H1 (cell line): ENCODE measurements at regions not wholly inside any gene's neighbourhood (a gene's known extent, or its start where the extent isn't known, plus 50 kb on each side); places are given as distances from the start of the nearest gene placed in this dataset.

Source experiments
- CTCF ChIA-PET: fragments of 300-600 bp; sonication (Branson Sonifier 250); formaldehyde crosslinking; loops from one replicate; lab custom pipeline; 2021; ENCODE audit not compliant: partially characterized antibody; lab: Charles Lee
- POLR2A ChIA-PET: fragments of 300-600 bp; sonication (Branson Sonifier 250); formaldehyde crosslinking; loops from one replicate; lab custom pipeline; 2021; ENCODE audit warnings: inconsistent platforms; ENCODE audit not compliant: partially characterized antibody; lab: Charles Lee
- DNase-seq, 2 experiments: peaks; one replicate each; pipeline versions ENCODE4 v3.0.0 to v3.0.0-alpha.2; 2010 to 2022; ENCODE audit warnings: low spot score in 2 of 2, low read depth in 1 of 2, mixed read lengths in 1 of 2
- FAIRE-seq: peaks from 2 replicates; lab custom pipeline; 2011; peaks lifted over from hg19 to GRCh38; lab: Jason Lieb, UNC
- H2AFZ ChIP-seq: 2 replicates; pipeline ENCODE4 v1.8.1; 2012; ENCODE audit warnings: low read length, inconsistent platforms
- H2AK5ac ChIP-seq: 2 replicates; pipeline ENCODE4 v1.6.1; 2013; ENCODE audit warnings: low read depth, low read length
- H2BK120ac ChIP-seq: replicated peaks from 2 replicates; pipeline ENCODE3; 2013; ENCODE audit warnings: low read depth, low read length, inconsistent platforms
- H2BK12ac ChIP-seq: 2 replicates; pipeline ENCODE4 v1.6.1; 2013; ENCODE audit warnings: low read depth, low read length
- H2BK15ac ChIP-seq: 2 replicates; pipeline ENCODE4 v1.6.1; 2013; ENCODE audit warnings: low read length
- H2BK20ac ChIP-seq: 2 replicates; pipeline ENCODE4 v1.6.1; 2013; ENCODE audit warnings: low read length
- H2BK5ac ChIP-seq: 2 replicates; pipeline ENCODE4 v1.6.1; 2013; ENCODE audit warnings: low read depth, low read length
- H3K14ac ChIP-seq: 2 replicates; pipeline ENCODE4 v1.6.1; 2013; ENCODE audit warnings: inconsistent platforms; ENCODE audit not compliant: insufficient read length
- H3K18ac ChIP-seq: 2 replicates; pipeline ENCODE4 v1.6.1; 2013; ENCODE audit warnings: low read length; ENCODE audit errors: extremely low read depth
- H3K23ac ChIP-seq: 2 replicates; pipeline ENCODE4 v1.6.1; 2013; ENCODE audit warnings: inconsistent platforms; ENCODE audit not compliant: insufficient read length
- H3K23me2 ChIP-seq: 2 replicates; pipeline ENCODE4 v1.6.1; 2013; ENCODE audit warnings: low read depth, low read length
- H3K27ac ChIP-seq: 2 replicates; pipeline ENCODE4 v1.6.1; 2011; ENCODE audit warnings: low read depth, low read length, inconsistent platforms
- H3K27me3 ChIP-seq, 4 experiments: replicated peaks in 1 of 4; 1 replicate in 1 of 4; 2 replicates in 3 of 4; pipeline versions ENCODE4 v1.6.1 to v1.8.1; 2011 to 2013; ENCODE audit warnings: low read length in 3 of 4, mild to moderate bottlenecking in 3 of 4, inconsistent platforms in 2 of 4, mixed read lengths in 2 of 4, moderate library complexity in 1 of 4; ENCODE audit not compliant: control insufficient read depth in 3 of 4, insufficient read depth in 3 of 4; ENCODE audit errors: extremely low read depth in 1 of 4
- H3K36me3 ChIP-seq, 4 experiments: 2 replicates each; pipeline versions ENCODE4 v1.6.1 to v1.8.1; 2011 to 2013; ENCODE audit warnings: mild to moderate bottlenecking in 4 of 4, low read length in 3 of 4, moderate library complexity in 2 of 4, control low read depth in 1 of 4, inconsistent platforms in 1 of 4; ENCODE audit not compliant: insufficient read depth in 4 of 4, control insufficient read depth in 2 of 4
- H3K4ac ChIP-seq: replicated peaks from 2 replicates; pipeline ENCODE3; 2013; ENCODE audit warnings: low read length, low read depth, mixed read lengths, inconsistent platforms; ENCODE audit not compliant: insufficient read length
- H3K4me1 ChIP-seq, 4 experiments: replicated peaks in 1 of 4; 1 replicate in 1 of 4; 2 replicates in 3 of 4; pipeline versions ENCODE4 v1.6.1 to v1.8.1; 2011 to 2013; ENCODE audit warnings: low read length in 3 of 4, inconsistent platforms in 2 of 4, mixed read lengths in 1 of 4; ENCODE audit not compliant: insufficient read depth in 4 of 4, control insufficient read depth in 3 of 4
- H3K4me2 ChIP-seq, 2 experiments: 2 replicates each; pipeline versions ENCODE4 v1.6.1 to v1.8.1; 2011 to 2013; ENCODE audit warnings: low read depth in 2 of 2, low read length in 2 of 2, control low read depth in 1 of 2, inconsistent platforms in 1 of 2, mild to moderate bottlenecking in 1 of 2; ENCODE audit not compliant: insufficient read depth in 1 of 2
- H3K4me3 ChIP-seq, 4 experiments: fragments of 200-600, 300-600 bp in 1 of 4; sonication (generic), shearing (Covaris generic), sonication (Bioruptor Twin) in 1 of 4; 2 replicates each; pipeline versions ENCODE4 v1.5.1 to v1.8.1; 2011 to 2016; ENCODE audit warnings: low read length in 4 of 4, low read depth in 3 of 4, control low read depth in 2 of 4, inconsistent platforms in 2 of 4, mild to moderate bottlenecking in 2 of 4, mixed read lengths in 1 of 4, moderate library complexity in 1 of 4; ENCODE audit not compliant: insufficient read depth in 2 of 4; ENCODE audit errors: extremely low read depth in 1 of 4
- H3K56ac ChIP-seq: replicated peaks from 2 replicates; pipeline ENCODE3; 2013; ENCODE audit warnings: low read depth, mild to moderate bottlenecking, mixed read lengths, low read length, inconsistent platforms; ENCODE audit not compliant: insufficient read length
- H3K79me1 ChIP-seq: 2 replicates; pipeline ENCODE4 v1.6.1; 2013; ENCODE audit warnings: low read depth, low read length, control low read depth
- H3K79me2 ChIP-seq, 2 experiments: 2 replicates each; pipeline versions ENCODE4 v1.6.1 to v1.8.1; 2012 to 2013; ENCODE audit warnings: low read length in 2 of 2, mild to moderate bottlenecking in 2 of 2, inconsistent platforms in 1 of 2; ENCODE audit not compliant: insufficient read depth in 2 of 2, control insufficient read depth in 1 of 2
- H3K9ac ChIP-seq, 4 experiments: replicated peaks in 1 of 4; 1 replicate in 1 of 4; 2 replicates in 3 of 4; pipeline versions ENCODE4 v1.6.1 to v1.8.1; 2011 to 2013; ENCODE audit warnings: low read depth in 3 of 4, low read length in 3 of 4, control low read depth in 2 of 4, mild to moderate bottlenecking in 2 of 4, moderate library complexity in 2 of 4, inconsistent platforms in 1 of 4; ENCODE audit errors: extremely low read depth in 1 of 4
- H3K9me3 ChIP-seq, 2 experiments: 2 replicates each; pipeline versions ENCODE4 v1.6.1 to v1.8.1; 2012 to 2013; ENCODE audit warnings: mild to moderate bottlenecking in 2 of 2, moderate library complexity in 2 of 2, control low read depth in 1 of 2, inconsistent platforms in 1 of 2, low read depth in 1 of 2, low read length in 1 of 2, mixed read lengths in 1 of 2; ENCODE audit not compliant: insufficient read depth in 2 of 2
- H4K20me1 ChIP-seq, 2 experiments: replicated peaks in 1 of 2; 2 replicates each; pipeline versions ENCODE3 to v1.8.1; 2011 to 2013; ENCODE audit warnings: inconsistent platforms in 2 of 2, low read length in 2 of 2, mild to moderate bottlenecking in 1 of 2; ENCODE audit not compliant: insufficient read depth in 2 of 2, control insufficient read depth in 1 of 2
- H4K5ac ChIP-seq: 2 replicates; pipeline ENCODE4 v1.6.1; 2013; ENCODE audit warnings: low read length, low read depth, mixed read lengths, inconsistent platforms; ENCODE audit not compliant: insufficient read length
- H4K8ac ChIP-seq: 2 replicates; pipeline ENCODE4 v1.8.0; 2013; ENCODE audit warnings: mild to moderate bottlenecking, moderate library complexity, low read length, inconsistent platforms; ENCODE audit not compliant: insufficient read depth; ENCODE audit errors: extremely low read depth
- H4K91ac ChIP-seq: replicated peaks from 2 replicates; pipeline ENCODE3; 2013; ENCODE audit warnings: low read length, mixed read lengths, inconsistent platforms; ENCODE audit not compliant: insufficient read length
- ATF2 ChIP-seq: IDR thresholded peaks from 2 replicates; pipeline ENCODE4 v1.6.1; 2012; ENCODE audit warnings: low read length, inconsistent platforms
- BCL11A ChIP-seq, 2 experiments: IDR thresholded peaks; one replicate each; pipeline ENCODE4 v1.6.1; 2011; ENCODE audit warnings: low read depth in 2 of 2, low read length in 2 of 2, mild to moderate bottlenecking in 2 of 2
- CHD1 ChIP-seq: IDR thresholded peaks from 2 replicates; pipeline ENCODE4 v1.6.1; 2012; ENCODE audit warnings: low read depth, low read length, improper control_type of control experiment
- FOSL1 ChIP-seq: IDR thresholded peaks from 2 replicates; pipeline ENCODE4 v1.6.1; 2011; ENCODE audit warnings: mild to moderate bottlenecking, low read depth, low read length, moderate library complexity; ENCODE audit not compliant: insufficient read depth
- GTF2F1 ChIP-seq: IDR thresholded peaks from 2 replicates; pipeline ENCODE4 v1.6.1; 2012; ENCODE audit warnings: low read depth, low read length, improper control_type of control experiment, borderline replicate concordance
- KDM5A ChIP-seq: fragments of 200-600 bp; IDR thresholded peaks from 2 replicates; pipeline ENCODE4 v1.7.1; 2012; ENCODE audit warnings: mild to moderate bottlenecking, low read length, inconsistent platforms, mixed read lengths
- MAX ChIP-seq: IDR thresholded peaks from 2 replicates; pipeline ENCODE4 v1.6.1; 2012; ENCODE audit warnings: inconsistent platforms
- POLR2AphosphoS5 ChIP-seq: IDR thresholded peaks from 2 replicates; pipeline ENCODE4 v1.6.1; 2011; ENCODE audit warnings: low read depth, low read length
- RBBP5 ChIP-seq: IDR thresholded peaks from 2 replicates; pipeline ENCODE4 v1.7.1; 2012; ENCODE audit warnings: low read depth, mild to moderate bottlenecking, inconsistent platforms, low read length, moderate library complexity, borderline replicate concordance
- SIN3A ChIP-seq, 2 experiments: IDR thresholded peaks in 1 of 2; conservative IDR thresholded peaks in 1 of 2; 2 replicates each; pipeline ENCODE4 v1.6.1; 2011 to 2012; ENCODE audit warnings: low read length in 2 of 2, improper control_type of control experiment in 1 of 2, low read depth in 1 of 2, mild to moderate bottlenecking in 1 of 2
- TAF1 ChIP-seq: IDR thresholded peaks from 2 replicates; pipeline ENCODE4 v1.6.1; 2011; ENCODE audit warnings: mild to moderate bottlenecking, low read depth, low read length
- TCF12 ChIP-seq: IDR thresholded peaks from 2 replicates; pipeline ENCODE4 v1.6.1; 2011; ENCODE audit warnings: low read depth, mild to moderate bottlenecking, low read length
- TEAD4 ChIP-seq: IDR thresholded peaks from 2 replicates; pipeline ENCODE4 v1.6.1; 2012; ENCODE audit warnings: low read depth, low read length, inconsistent platforms, mixed read lengths
- WGBS, 2 experiments: shearing (Covaris generic) in 1 of 2; methylation state at CpG; one replicate each; pipeline versions ENCODE4 v1.1.6 to v1.1.7; 2013 to 2015; ENCODE audit warnings: low lambda C conversion rate in 2 of 2, mixed read lengths in 2 of 2, inconsistent platforms in 1 of 2, low coverage in 1 of 2, missing lambda C conversion rate in 1 of 2; ENCODE audit not compliant: insufficient replicate concordance in 2 of 2, insufficient coverage in 1 of 2, insufficient read length in 1 of 2; ENCODE audit errors: extremely low coverage in 1 of 2, missing lambda C conversion rate in 1 of 2; 5-methylcytosine and 5-hydroxymethylcytosine counted together

- Histone ChIP-seq H3K79me2 (no peaks in the 10 kb centered on the region), H3K56ac (no peak overlapping the region), H4K91ac (no peak overlapping the region), H2BK5ac (no peak overlapping the region), H3K4me3 (no peak overlapping the region), H3K14ac (no peak overlapping the region), H2BK12ac (no peak overlapping the region), H2AFZ (no peak overlapping the region), H3K79me1 (no peaks in the 10 kb centered on the region), H3K4me1 (no peaks in the 10 kb centered on the region), H3K4me2 (no peak overlapping the region), H3K4ac (no peak overlapping the region), H2BK20ac (no peak overlapping the region), H4K20me1 (no peaks in the 10 kb centered on the region), H2BK15ac (no peak overlapping the region), H3K23ac (no peak overlapping the region), H2BK120ac (no peak overlapping the region), H3K23me2 (no peaks in the 10 kb centered on the region), H3K36me3 (no peaks in the 10 kb centered on the region), H3K9ac (no peak overlapping the region), H3K27ac (no peak overlapping the region), H3K18ac (no peak overlapping the region), H3K9me3 (no peaks in the 10 kb centered on the region; a peak in 1 of 4 replicates), H3K27me3 (no peaks in the 10 kb centered on the region), H4K5ac (no peak overlapping the region), H2AK5ac (no peak overlapping the region), H4K8ac (no peak overlapping the region)
- DNase-seq (no peak), FAIRE-seq (no peak)
- CTCF ChIA-PET, result interaction anchor here (0.5 to 2.7 kb wide), 4 partner anchors 9 to 987 kb away, joined by 3 to 11 read pairs (median 4); no protein-coding TSS in a partner anchor
- POLR2A ChIA-PET, result interaction anchor here (1.4 to 1.6 kb wide), 2 partner anchors 120 to 123 kb away, joined by 3 to 6 read pairs; partner anchors contain the start of gene DNAJB14
- WGBS, 2 experiments, result 82% methylated on average over 6 of the region's 6 CpGs; no CpG with 5 or more reads in 1 of the 2 experiments
- TF ChIP-seq FOSL1 (no peak), ATF2 (no peak), KDM5A (no peak), MAX (no peak), TAF1 (no peak), SIN3A (conservative IDR thresholded peaks at IDR 0.05 in 1 of 2, IDR thresholded peaks at IDR 0.05 in 1 of 2; ENCODE audit: low read depth in 1 of 2, low read length in 2 of 2) (no peak), CHD1 (no peak), TCF12 (no peak), RBBP5 (no peak), GTF2F1 (no peak), TEAD4 (no peak), BCL11A (IDR thresholded peaks at IDR 0.05; ENCODE audit: low read depth in 2 of 2, low read length in 2 of 2) (no peak), POLR2AphosphoS5 (no peak)
These were observed 119.1 kb upstream of the H2AZ1 start for GRCh38 chr4:100069207-100069606.
